OCI-LY1 (cell line): ENCODE measurements at regions not wholly inside any gene's neighbourhood (a gene's known extent, or its start where the extent isn't known, plus 50 kb on each side); places are given as distances from the start of the nearest gene placed in this dataset.

Experiments used
- H2AFZ ChIP-seq: fragments of 200-600 bp; sonication (generic), shearing (Covaris generic); 2 replicates; pipeline ENCODE4 v1.6.0; 2014; ENCODE audit warnings: antibody characterized with exemption, mild to moderate bottlenecking, low read length
- H3F3A ChIP-seq: fragments of 200-600 bp; sonication (generic), shearing (Covaris generic); 2 replicates; pipeline ENCODE4 v1.6.0; 2014; ENCODE audit warnings: mild to moderate bottlenecking, antibody characterized with exemption, low read length, moderate library complexity; ENCODE audit not compliant: insufficient read depth
- H3K27ac ChIP-seq: fragments of 200-600 bp; sonication (generic); 2 replicates; pipeline ENCODE4 v1.5.1; 2014; ENCODE audit warnings: low read length, mixed run types, mild to moderate bottlenecking, low read depth; ENCODE audit not compliant: poor library complexity, severe bottlenecking
- H3K27me3 ChIP-seq: fragments of 200-600 bp; sonication (generic); 2 replicates; pipeline ENCODE4 v1.6.0; 2014; ENCODE audit warnings: antibody characterized with exemption, mild to moderate bottlenecking, low read length, moderate library complexity; ENCODE audit not compliant: insufficient read depth
- H3K36me3 ChIP-seq: fragments of 200-600 bp; sonication (generic); 2 replicates; pipeline ENCODE4 v1.6.1; 2014; ENCODE audit warnings: mild to moderate bottlenecking, antibody characterized with exemption, low read length, moderate library complexity, mixed read lengths; ENCODE audit not compliant: insufficient read depth
- H3K4me1 ChIP-seq: fragments of 200-600 bp; sonication (generic); 2 replicates; pipeline ENCODE4 v1.5.1; 2014; ENCODE audit warnings: mild to moderate bottlenecking, low read length, moderate library complexity; ENCODE audit not compliant: insufficient read depth, severe bottlenecking
- H3K4me2 ChIP-seq: fragments of 200-600 bp; sonication (generic), shearing (Covaris generic); 2 replicates; pipeline ENCODE4 v1.6.1; 2014; ENCODE audit warnings: low read length
- H3K4me3 ChIP-seq: fragments of 200-600 bp; sonication (generic); 2 replicates; pipeline ENCODE4 v1.5.1; 2014; ENCODE audit warnings: low read length, low read depth, mild to moderate bottlenecking, mixed read lengths; ENCODE audit not compliant: poor library complexity, severe bottlenecking
- H3K79me2 ChIP-seq: fragments of 200-600 bp; shearing (Covaris generic); 2 replicates; pipeline ENCODE4 v1.6.1; 2016; ENCODE audit warnings: mixed run types, low read length, mixed read lengths; ENCODE audit not compliant: insufficient read depth
- H3K9ac ChIP-seq: fragments of 200-600 bp; sonication (generic), shearing (Covaris generic); 2 replicates; pipeline ENCODE4 v1.6.1; 2014; ENCODE audit warnings: mild to moderate bottlenecking, low read length, mixed read lengths
- H3K9me2 ChIP-seq: fragments of 200-600 bp; sonication (generic), shearing (Covaris generic); 2 replicates; pipeline ENCODE4 v1.6.1; 2014; ENCODE audit warnings: low read depth, mild to moderate bottlenecking, low read length, mixed read lengths
- H3K9me3 ChIP-seq: fragments of 200-600 bp; shearing (Covaris generic); 2 replicates; pipeline ENCODE4 v1.6.1; 2014; ENCODE audit warnings: low read length, mixed read lengths
- H4K20me1 ChIP-seq: fragments of 200-600 bp; sonication (generic), shearing (Covaris generic); 2 replicates; pipeline ENCODE4 v1.6.0; 2016; ENCODE audit warnings: mild to moderate bottlenecking, low read length; ENCODE audit not compliant: insufficient read depth
- EZH2 ChIP-seq: fragments of 200-600 bp; sonication (generic), shearing (Covaris generic); IDR thresholded peaks from 2 replicates; pipeline ENCODE4 v1.8.0; 2017; ENCODE audit warnings: borderline replicate concordance, mixed run types, mild to moderate bottlenecking, antibody characterized with exemption, low read length, moderate library complexity, mixed read lengths
- TF ChIP-seq, protein P1 (sequence below): fragments of 200-600 bp; sonication (generic), shearing (Covaris generic); IDR thresholded peaks from 2 replicates; pipeline ENCODE4 v1.5.1; 2017; ENCODE audit warnings: mild to moderate bottlenecking, antibody characterized with exemption, low read length, moderate library complexity, mixed read lengths

DNA sequence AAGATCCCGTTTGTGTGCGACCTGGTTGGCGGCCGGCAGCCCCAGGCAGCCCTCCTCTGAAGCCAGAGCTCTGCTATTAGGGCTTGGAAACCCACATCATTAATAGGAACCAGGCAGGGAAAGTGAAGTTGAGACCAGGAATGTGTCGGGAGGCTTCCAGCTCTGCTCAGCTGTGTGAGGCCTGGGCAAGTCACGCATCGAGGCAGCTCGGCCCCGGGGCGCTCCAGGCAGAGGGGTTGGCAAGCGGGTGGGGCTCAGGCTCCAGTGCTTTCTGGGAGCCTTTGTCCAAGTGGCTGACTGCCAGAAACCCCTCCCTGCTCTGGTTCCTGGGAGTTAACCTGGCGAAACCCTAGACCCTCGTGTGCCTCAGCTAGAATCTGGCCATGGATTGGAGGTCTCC, 1151.7 kb downstream of the VRK1 start:
- H3K36me3 ChIP-seq = no peaks in the 10 kb centered on the region
- H3K9me2 ChIP-seq = no peaks in the 10 kb centered on the region
- no peak overlapping the region for H3K27ac ChIP-seq
- H3F3A ChIP-seq = no peaks in the 10 kb centered on the region
- no peaks in the 10 kb centered on the region for H4K20me1 ChIP-seq
- no peaks in the 10 kb centered on the region for H3K9me3 ChIP-seq
- no peak overlapping the region for H3K4me2 ChIP-seq
- no peaks in the 10 kb centered on the region for H3K4me1 ChIP-seq
- no peaks in the 10 kb centered on the region for H3K79me2 ChIP-seq
- H3K9ac ChIP-seq = no peak overlapping the region
- H3K27me3 ChIP-seq = no peaks in the 10 kb centered on the region
- H2AFZ ChIP-seq = no peak overlapping the region
- no peak for TF ChIP-seq EZH2
- TF ChIP-seq, protein P1, sequence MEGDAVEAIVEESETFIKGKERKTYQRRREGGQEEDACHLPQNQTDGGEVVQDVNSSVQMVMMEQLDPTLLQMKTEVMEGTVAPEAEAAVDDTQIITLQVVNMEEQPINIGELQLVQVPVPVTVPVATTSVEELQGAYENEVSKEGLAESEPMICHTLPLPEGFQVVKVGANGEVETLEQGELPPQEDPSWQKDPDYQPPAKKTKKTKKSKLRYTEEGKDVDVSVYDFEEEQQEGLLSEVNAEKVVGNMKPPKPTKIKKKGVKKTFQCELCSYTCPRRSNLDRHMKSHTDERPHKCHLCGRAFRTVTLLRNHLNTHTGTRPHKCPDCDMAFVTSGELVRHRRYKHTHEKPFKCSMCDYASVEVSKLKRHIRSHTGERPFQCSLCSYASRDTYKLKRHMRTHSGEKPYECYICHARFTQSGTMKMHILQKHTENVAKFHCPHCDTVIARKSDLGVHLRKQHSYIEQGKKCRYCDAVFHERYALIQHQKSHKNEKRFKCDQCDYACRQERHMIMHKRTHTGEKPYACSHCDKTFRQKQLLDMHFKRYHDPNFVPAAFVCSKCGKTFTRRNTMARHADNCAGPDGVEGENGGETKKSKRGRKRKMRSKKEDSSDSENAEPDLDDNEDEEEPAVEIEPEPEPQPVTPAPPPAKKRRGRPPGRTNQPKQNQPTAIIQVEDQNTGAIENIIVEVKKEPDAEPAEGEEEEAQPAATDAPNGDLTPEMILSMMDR = no peak
- H3K4me3 ChIP-seq = no peak overlapping the region

DNA sequence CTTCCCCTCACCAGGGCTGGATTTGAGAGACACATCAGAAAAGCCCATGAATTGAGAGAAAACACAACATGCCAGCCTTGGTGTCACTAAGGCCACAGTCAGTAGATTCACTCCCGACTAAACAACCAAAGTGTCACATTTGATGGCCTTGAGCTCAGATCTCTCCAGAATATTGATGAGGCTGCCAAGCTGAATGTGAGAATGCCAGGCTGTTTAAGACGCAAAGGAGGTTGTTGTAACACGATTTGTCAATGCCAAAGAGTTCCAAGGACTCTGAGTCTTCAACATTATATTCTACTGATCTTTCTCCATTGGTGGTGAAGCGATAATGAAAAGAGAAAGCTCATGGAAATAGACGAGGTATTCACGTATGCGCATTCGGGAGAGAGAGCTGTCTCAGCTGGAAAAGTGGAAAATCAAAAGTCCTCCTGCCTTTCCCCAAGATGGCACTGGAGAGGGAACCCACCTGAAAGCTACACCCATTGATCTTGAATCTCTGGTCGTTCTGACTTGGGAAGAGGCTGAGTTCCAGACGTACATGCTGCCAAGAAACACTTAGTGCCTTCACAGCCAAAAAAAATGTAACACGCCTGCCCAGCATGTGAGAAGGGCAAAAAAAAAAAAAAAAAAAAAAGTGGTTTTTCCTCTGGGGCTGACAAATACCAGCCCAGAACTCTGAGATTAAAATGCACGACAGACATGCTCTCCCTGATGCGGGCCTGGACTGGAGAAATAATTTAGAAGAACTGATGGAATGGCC, 1159.6 kb downstream of the VRK1 start:
- no peak overlapping the region for H3K4me3 ChIP-seq
- no peaks in the 10 kb centered on the region for H3K9me3 ChIP-seq
- no peaks in the 10 kb centered on the region for H3F3A ChIP-seq
- no peaks in the 10 kb centered on the region for H3K27me3 ChIP-seq
- no peaks in the 10 kb centered on the region for H3K79me2 ChIP-seq
- H4K20me1 ChIP-seq = no peaks in the 10 kb centered on the region
- H3K27ac ChIP-seq = no peak overlapping the region
- no peak overlapping the region for H3K4me2 ChIP-seq
- no peak overlapping the region for H3K9ac ChIP-seq
- H2AFZ ChIP-seq = no peak overlapping the region
- H3K9me2 ChIP-seq = no peaks in the 10 kb centered on the region
- no peaks in the 10 kb centered on the region for H3K4me1 ChIP-seq
- TF ChIP-seq EZH2 = no peak
- TF ChIP-seq, protein P1 = no peak
- H3K36me3 ChIP-seq = no peaks in the 10 kb centered on the region

DNA sequence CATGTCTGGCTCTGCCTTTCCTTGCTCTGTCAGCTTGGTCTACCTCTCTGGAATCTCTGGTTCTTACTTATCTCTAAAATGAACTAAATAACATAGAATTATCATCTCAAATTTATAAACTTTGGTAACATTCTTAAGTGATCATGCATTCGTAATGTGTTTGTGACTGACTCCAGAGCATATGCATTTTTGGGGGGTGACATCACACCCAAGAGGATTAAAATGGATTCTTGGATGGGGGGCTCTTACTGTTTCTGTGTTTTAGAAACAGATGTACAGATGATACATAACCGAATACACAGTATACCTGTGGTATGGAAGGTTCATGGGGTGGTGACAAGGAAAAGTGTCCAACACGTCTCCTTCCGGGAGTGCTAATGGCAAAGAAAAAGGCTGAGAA, 1162.1 kb downstream of the VRK1 start:
- no peak for TF ChIP-seq EZH2
- TF ChIP-seq, protein P1 = no peak

More for the DNA sequence above, 1162.1 kb downstream of the VRK1 start:
- no peaks in the 10 kb centered on the region for H3K79me2 ChIP-seq
- H3K9me2 ChIP-seq = no peaks in the 10 kb centered on the region
- H3K27me3 ChIP-seq = no peaks in the 10 kb centered on the region
- H2AFZ ChIP-seq = no peak overlapping the region
- H3K36me3 ChIP-seq = no peaks in the 10 kb centered on the region
- no peak overlapping the region for H3K4me2 ChIP-seq
- H3F3A ChIP-seq = no peaks in the 10 kb centered on the region
- H3K9me3 ChIP-seq = no peaks in the 10 kb centered on the region
- H3K4me3 ChIP-seq = no peak overlapping the region
- H3K9ac ChIP-seq = no peak overlapping the region
- no peaks in the 10 kb centered on the region for H3K4me1 ChIP-seq
- no peak overlapping the region for H3K27ac ChIP-seq
- no peaks in the 10 kb centered on the region for H4K20me1 ChIP-seq
